ENCODE measurements at regions not wholly inside any gene's neighbourhood (a gene's known extent, or its start where the extent isn't known, plus 50 kb on each side); places are given as distances from the start of the nearest gene placed in this dataset.

GRCh38 chr11:109858152-109858551, 235.0 kb upstream of the ZC3H12C start:
- Histone ChIP-seq H3K9ac (no peak overlapping the region), H3K4me2 (no peak overlapping the region), H4K20me1 (ENCODE audit: low read depth) (no peaks in the 10 kb centered on the region), H3K79me2 (ENCODE audit: low read depth) (no peaks in the 10 kb centered on the region), H3K4me1 (no peaks in the 10 kb centered on the region), H3K9me3 (ENCODE audit: low read depth) (no peaks in the 10 kb centered on the region), H3F3A (ENCODE audit: low read depth) (no peaks in the 10 kb centered on the region), H3K27me3 (no peaks in the 10 kb centered on the region), H3K4me3 (no peak overlapping the region), H3K27ac (no peak overlapping the region), H3K36me3 (no peaks in the 10 kb centered on the region), H2AFZ (replicated peaks) (no peak overlapping the region)
- Mint-ChIP-seq H3K27me3 (ENCODE audit: insufficient read depth, low read depth) (no peaks in the 10 kb centered on the region), H3K36me3 (peaks cover 2% of the 10 kb centered on the region), H3K4me1 (peaks cover 9% of the 10 kb centered on the region), H3K27ac (no peak overlapping the region), H3K4me3 (no peak overlapping the region), H3K9me3 (peaks cover 5% of the 10 kb centered on the region)
- DNase-seq (ENCODE audit: low spot score) = no peak
- TF ChIP-seq EZH2phosphoT487 (IDR thresholded peaks at IDR 0.05) = no peak
- TF ChIP-seq EZH2 (IDR thresholded peaks at IDR 0.05) = no peak
- no peak for TF ChIP-seq CTCF (IDR thresholded peaks at IDR 0.05)

GRCh38 chr11:109859045-109859724, 234.0 kb upstream of the ZC3H12C start:
- TF ChIP-seq CTCF (IDR thresholded peaks at IDR 0.05) = no peak
- no peak for TF ChIP-seq EZH2phosphoT487 (IDR thresholded peaks at IDR 0.05)
- TF ChIP-seq EZH2 (IDR thresholded peaks at IDR 0.05) = no peak

GRCh38 chr11:109862835-109863234, 230.4 kb upstream of the ZC3H12C start:
- Histone ChIP-seq H3K4me3 (no peak overlapping the region), H3K79me2 (ENCODE audit: low read depth) (no peaks in the 10 kb centered on the region), H3K4me2 (no peak overlapping the region), H3K36me3 (no peaks in the 10 kb centered on the region), H3K9me3 (ENCODE audit: low read depth) (no peaks in the 10 kb centered on the region), H3K27me3 (no peaks in the 10 kb centered on the region), H2AFZ (replicated peaks) (no peak overlapping the region), H3K9ac (no peak overlapping the region), H3F3A (ENCODE audit: low read depth) (no peaks in the 10 kb centered on the region), H4K20me1 (ENCODE audit: low read depth) (no peaks in the 10 kb centered on the region), H3K27ac (no peak overlapping the region), H3K4me1 (peaks cover 6% of the 10 kb centered on the region)
- Mint-ChIP-seq H3K4me1 (peaks cover 36% of the 10 kb centered on the region), H3K4me3 (no peak overlapping the region), H3K27ac (no peak overlapping the region), H3K36me3 (peaks cover 2% of the 10 kb centered on the region), H3K9me3 (no peaks in the 10 kb centered on the region), H3K27me3 (ENCODE audit: insufficient read depth, low read depth) (peaks cover 2% of the 10 kb centered on the region)
- TF ChIP-seq CTCF (IDR thresholded peaks at IDR 0.05) = no peak
- TF ChIP-seq EZH2phosphoT487 (IDR thresholded peaks at IDR 0.05) = no peak
- TF ChIP-seq EZH2 (IDR thresholded peaks at IDR 0.05) = no peak
- no peak for DNase-seq (ENCODE audit: low spot score)

More at GRCh38 chr11:109859045-109859724, 234.0 kb upstream of the ZC3H12C start:
- Histone ChIP-seq H3K27me3 (no peaks in the 10 kb centered on the region), H3K4me2 (no peak overlapping the region), H3K27ac (no peak overlapping the region), H3K9me3 (ENCODE audit: low read depth) (no peaks in the 10 kb centered on the region), H3K4me1 (peaks cover 4% of the 10 kb centered on the region), H4K20me1 (ENCODE audit: low read depth) (no peaks in the 10 kb centered on the region), H3K79me2 (ENCODE audit: low read depth) (no peaks in the 10 kb centered on the region), H3K4me3 (no peak overlapping the region), H3K36me3 (no peaks in the 10 kb centered on the region), H2AFZ (replicated peaks) (no peak overlapping the region), H3K9ac (no peak overlapping the region), H3F3A (ENCODE audit: low read depth) (no peaks in the 10 kb centered on the region)
- Mint-ChIP-seq H3K36me3 (peaks cover 2% of the 10 kb centered on the region), H3K4me3 (no peak overlapping the region), H3K27me3 (ENCODE audit: insufficient read depth, low read depth) (no peaks in the 10 kb centered on the region), H3K4me1 (peaks cover 18% of the 10 kb centered on the region), H3K9me3 (peaks cover 5% of the 10 kb centered on the region), H3K27ac (no peak overlapping the region)
- DNase-seq (ENCODE audit: low spot score) = no peak
